Ishikawa (cell line): ENCODE measurements at regions not wholly inside any gene's neighbourhood (a gene's known extent, or its start where the extent isn't known, plus 50 kb on each side); places are given as distances from the start of the nearest gene placed in this dataset.

ENCODE experiments used
- CREB1 ChIP-seq: IDR thresholded peaks from 2 replicates; pipeline ENCODE4 v1.6.1; 2012; ENCODE audit warnings: low read depth
- EP300 ChIP-seq: IDR thresholded peaks from 2 replicates; pipeline ENCODE4 v1.6.1; 2012; ENCODE audit warnings: borderline replicate concordance
- RAD21 ChIP-seq: IDR thresholded peaks from 2 replicates; pipeline ENCODE4 v1.6.1; 2012; ENCODE audit warnings: low read depth
- TAF1 ChIP-seq: IDR thresholded peaks from 2 replicates; pipeline ENCODE4 v1.6.1; 2012; ENCODE audit warnings: low read depth, mild to moderate bottlenecking
- YY1 ChIP-seq: IDR thresholded peaks from 2 replicates; pipeline ENCODE4 v1.6.1; 2012; ENCODE audit warnings: low read depth
- ZBTB7A ChIP-seq: IDR thresholded peaks from 2 replicates; pipeline ENCODE4 v1.6.1; 2012; ENCODE audit warnings: low read depth
- TF ChIP-seq, protein P1 (sequence below): IDR thresholded peaks from 2 replicates; pipeline ENCODE4 v1.6.1; 2012; ENCODE audit warnings: low read depth, mild to moderate bottlenecking

DNA sequence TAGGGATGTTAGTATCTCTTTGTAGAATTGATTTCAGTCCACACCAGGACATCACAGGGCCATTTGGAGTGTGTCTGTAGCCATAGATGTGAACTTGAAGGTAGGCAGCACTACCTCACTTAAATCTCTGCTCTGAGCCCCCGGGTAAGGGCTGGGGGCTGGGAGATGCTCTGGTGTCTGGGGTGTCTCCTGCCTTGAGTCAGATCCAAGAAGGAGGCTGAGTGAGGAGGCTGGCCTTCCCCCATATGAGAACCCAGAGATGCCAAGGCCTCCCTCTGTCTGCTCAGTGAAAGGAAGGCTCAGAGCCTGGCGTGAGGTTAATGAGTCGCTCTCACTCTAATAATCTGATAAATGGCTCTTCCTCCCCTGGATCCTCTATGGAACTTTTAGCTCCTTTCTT, 161.6 kb downstream of the ACTL8 start:
- TF ChIP-seq ZBTB7A (no peak), CREB1 (no peak), YY1 (no peak), TAF1 (no peak), RAD21 (no peak), EP300 (no peak)
- TF ChIP-seq, protein P1, sequence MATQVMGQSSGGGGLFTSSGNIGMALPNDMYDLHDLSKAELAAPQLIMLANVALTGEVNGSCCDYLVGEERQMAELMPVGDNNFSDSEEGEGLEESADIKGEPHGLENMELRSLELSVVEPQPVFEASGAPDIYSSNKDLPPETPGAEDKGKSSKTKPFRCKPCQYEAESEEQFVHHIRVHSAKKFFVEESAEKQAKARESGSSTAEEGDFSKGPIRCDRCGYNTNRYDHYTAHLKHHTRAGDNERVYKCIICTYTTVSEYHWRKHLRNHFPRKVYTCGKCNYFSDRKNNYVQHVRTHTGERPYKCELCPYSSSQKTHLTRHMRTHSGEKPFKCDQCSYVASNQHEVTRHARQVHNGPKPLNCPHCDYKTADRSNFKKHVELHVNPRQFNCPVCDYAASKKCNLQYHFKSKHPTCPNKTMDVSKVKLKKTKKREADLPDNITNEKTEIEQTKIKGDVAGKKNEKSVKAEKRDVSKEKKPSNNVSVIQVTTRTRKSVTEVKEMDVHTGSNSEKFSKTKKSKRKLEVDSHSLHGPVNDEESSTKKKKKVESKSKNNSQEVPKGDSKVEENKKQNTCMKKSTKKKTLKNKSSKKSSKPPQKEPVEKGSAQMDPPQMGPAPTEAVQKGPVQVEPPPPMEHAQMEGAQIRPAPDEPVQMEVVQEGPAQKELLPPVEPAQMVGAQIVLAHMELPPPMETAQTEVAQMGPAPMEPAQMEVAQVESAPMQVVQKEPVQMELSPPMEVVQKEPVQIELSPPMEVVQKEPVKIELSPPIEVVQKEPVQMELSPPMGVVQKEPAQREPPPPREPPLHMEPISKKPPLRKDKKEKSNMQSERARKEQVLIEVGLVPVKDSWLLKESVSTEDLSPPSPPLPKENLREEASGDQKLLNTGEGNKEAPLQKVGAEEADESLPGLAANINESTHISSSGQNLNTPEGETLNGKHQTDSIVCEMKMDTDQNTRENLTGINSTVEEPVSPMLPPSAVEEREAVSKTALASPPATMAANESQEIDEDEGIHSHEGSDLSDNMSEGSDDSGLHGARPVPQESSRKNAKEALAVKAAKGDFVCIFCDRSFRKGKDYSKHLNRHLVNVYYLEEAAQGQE: no peak
